ENCODE measurements at regions not wholly inside any gene's neighbourhood (a gene's known extent, or its start where the extent isn't known, plus 50 kb on each side); places are given as distances from the start of the nearest gene placed in this dataset.
"Not testable (repeated sequence)": the region's sequence is repeated elsewhere in the genome, so short reads cannot be mapped to it uniquely, and the experiment has no call there.

GRCh38 chr14:43647302-43647701 lies 859.8 kb downstream of the FSCB start:
- DNase-seq: no peak

DNA sequence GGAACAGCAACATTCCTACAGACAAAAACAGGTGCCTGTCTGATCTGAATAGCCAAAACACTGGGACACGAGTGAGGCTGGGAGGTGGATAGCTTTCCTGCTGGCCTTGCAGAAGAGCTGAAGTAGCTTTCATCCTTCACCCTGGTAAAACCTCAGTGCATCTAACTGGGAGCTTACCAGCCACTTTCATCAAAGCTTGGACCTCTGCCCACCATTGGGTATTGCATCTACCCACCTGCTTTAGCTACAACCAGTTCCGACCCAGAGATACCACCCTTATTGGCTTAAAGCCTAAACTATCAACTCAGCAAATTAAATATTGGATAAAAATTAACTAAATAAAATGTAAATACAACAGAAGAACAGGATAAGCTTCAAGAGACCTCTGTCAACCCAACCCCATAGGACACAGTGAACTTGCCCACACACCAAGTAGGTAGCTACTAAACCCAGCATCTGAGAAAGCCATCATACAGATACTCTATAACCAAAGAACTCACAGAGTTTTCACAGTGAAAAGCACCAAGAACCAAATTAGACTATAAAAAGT lies 866.3 kb downstream of the FSCB start:
- H3K27ac Mint-ChIP-seq: no peak overlapping the region
- no peak for ATAC-seq (replicated peaks in 1 of 2)
- H3K4me1 Mint-ChIP-seq (ENCODE audit: low read depth): no peaks in the 10 kb centered on the region
- H3K9me3 Mint-ChIP-seq: peaks cover 4 to 12% of the 10 kb centered on the region in 2 donors
- peaks cover 0 to 2% of the 10 kb centered on the region in 2 donors for H3K36me3 Mint-ChIP-seq (ENCODE audit: insufficient read depth in 2 of 2)
- H3K27me3 Mint-ChIP-seq (ENCODE audit: low read depth): no peaks in the 10 kb centered on the region
- DNase-seq: no peak
- H3K4me3 Mint-ChIP-seq: no peak overlapping the region

More at GRCh38 chr14:43647302-43647701, 859.8 kb downstream of the FSCB start:
- H3K27ac Mint-ChIP-seq: no peak overlapping the region
- no peak for ATAC-seq (replicated peaks in 1 of 2)
- no peaks in the 10 kb centered on the region for H3K4me1 Mint-ChIP-seq (ENCODE audit: low read depth)
- H3K36me3 Mint-ChIP-seq (ENCODE audit: insufficient read depth in 2 of 2): peaks cover 2% of the 10 kb centered on the region in 2 donors
- H3K9me3 Mint-ChIP-seq: peaks cover 12 to 26% of the 10 kb centered on the region in 2 donors
- H3K4me3 Mint-ChIP-seq: no peak overlapping the region
- H3K27me3 Mint-ChIP-seq (ENCODE audit: low read depth): no peaks in the 10 kb centered on the region

- no peak for DNase-seq
- ATAC-seq (replicated peaks in 1 of 2): no peak
- no peaks in the 10 kb centered on the region for H3K4me1 Mint-ChIP-seq (ENCODE audit: low read depth)
Observed at GRCh38 chr14:43625294-43625693, 881.8 kb downstream of the FSCB start.

GRCh38 chr14:43621282-43621681 lies 885.8 kb downstream of the FSCB start:
- Mint-ChIP-seq H3K36me3 (ENCODE audit: insufficient read depth in 2 of 2) (peaks cover 0 to 2% of the 10 kb centered on the region in 2 donors), H3K4me3 (no peak overlapping the region), H3K27ac (no peak overlapping the region), H3K9me3 (peaks cover 0 to 4% of the 10 kb centered on the region in 2 donors), H3K27me3 (ENCODE audit: low read depth) (no peaks in the 10 kb centered on the region), H3K4me1 (ENCODE audit: low read depth) (no peaks in the 10 kb centered on the region)
- ATAC-seq (replicated peaks in 1 of 2): no peak
- DNase-seq: no peak

More at GRCh38 chr14:43625294-43625693, 881.8 kb downstream of the FSCB start:
- Mint-ChIP-seq H3K27me3 (ENCODE audit: low read depth) (no peaks in the 10 kb centered on the region), H3K4me3 (no peak overlapping the region), H3K36me3 (ENCODE audit: insufficient read depth in 2 of 2) (no peaks in the 10 kb centered on the region), H3K9me3 (peaks cover 0 to 6% of the 10 kb centered on the region in 2 donors), H3K27ac (no peak overlapping the region)

DNA sequence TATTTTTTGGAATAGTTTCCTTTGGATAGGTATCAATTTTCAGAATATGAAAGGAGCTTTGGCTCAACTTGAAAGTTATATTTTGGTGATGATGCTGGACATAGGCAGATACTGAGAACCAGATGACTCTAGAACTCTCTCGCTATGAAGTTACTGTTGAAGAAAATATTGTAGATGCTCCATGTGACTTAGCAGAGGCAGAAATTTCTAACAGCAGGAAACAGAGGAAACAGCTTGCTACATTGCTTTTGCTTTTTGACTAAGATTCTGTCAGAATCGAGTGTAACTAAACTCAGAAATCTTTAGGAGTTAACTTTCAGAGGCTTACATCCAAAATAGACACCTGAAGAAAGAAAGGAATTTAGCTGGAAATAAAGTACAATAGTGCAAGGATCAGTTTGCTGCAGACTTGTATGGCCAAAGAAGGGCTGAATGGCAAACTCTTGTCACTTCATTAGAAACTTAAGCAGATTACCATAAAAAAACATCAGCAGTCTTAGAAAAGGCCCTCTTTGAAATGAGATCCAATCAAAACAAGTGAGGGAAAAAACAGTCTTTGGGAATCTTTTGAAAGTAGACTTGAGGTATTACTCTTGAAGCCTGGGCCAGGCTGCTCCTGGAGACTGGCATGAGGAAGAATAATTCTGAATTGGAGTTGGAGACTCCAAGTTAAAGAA lies 911.8 kb downstream of the FSCB start:
- no peaks in the 10 kb centered on the region for H3K27me3 Mint-ChIP-seq (ENCODE audit: low read depth)

GRCh38 chr14:43591776-43592175 lies 915.3 kb downstream of the FSCB start:
- ATAC-seq (replicated peaks in 1 of 2): no peak
- DNase-seq: no peak
- Mint-ChIP-seq H3K9me3 (peaks cover 5% of the 10 kb centered on the region in 2 donors), H3K4me1 (ENCODE audit: low read depth) (no peaks in the 10 kb centered on the region), H3K27ac (no peak overlapping the region), H3K27me3 (ENCODE audit: low read depth) (no peaks in the 10 kb centered on the region), H3K4me3 (no peak overlapping the region), H3K36me3 (ENCODE audit: insufficient read depth in 2 of 2) (no peaks in the 10 kb centered on the region)

More for the DNA sequence above, 911.8 kb downstream of the FSCB start:
- peaks cover 6 to 10% of the 10 kb centered on the region in 2 donors for H3K9me3 Mint-ChIP-seq
- H3K4me1 Mint-ChIP-seq (ENCODE audit: low read depth): no peaks in the 10 kb centered on the region
- ATAC-seq (replicated peaks in 1 of 2): no peak
- H3K36me3 Mint-ChIP-seq (ENCODE audit: insufficient read depth in 2 of 2): peaks cover 2 to 4% of the 10 kb centered on the region in 2 donors
- no peak for DNase-seq
- H3K4me3 Mint-ChIP-seq: no peak overlapping the region
- no peak overlapping the region for H3K27ac Mint-ChIP-seq

DNA sequence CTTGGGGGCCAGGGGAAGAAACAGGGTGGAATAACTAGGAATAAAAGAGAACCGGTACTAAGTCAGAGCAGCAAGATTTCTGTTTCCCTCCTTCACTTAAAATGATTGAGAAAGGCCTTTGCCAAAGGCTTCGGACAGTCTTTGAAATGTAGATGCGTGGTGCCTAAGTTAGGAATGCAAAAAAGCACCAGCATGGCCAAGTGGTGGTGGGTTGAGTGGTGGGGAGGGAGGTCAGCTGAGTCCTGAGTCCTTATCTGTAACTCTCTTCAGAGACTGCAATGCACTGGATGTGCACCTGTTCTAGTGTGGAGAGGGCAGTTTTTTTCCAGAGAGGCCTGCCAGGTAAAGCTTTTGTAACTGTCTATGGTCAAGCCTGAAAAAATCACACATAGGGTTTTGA lies 919.9 kb downstream of the FSCB start:
- no peaks in the 10 kb centered on the region for H3K4me1 Mint-ChIP-seq (ENCODE audit: low read depth)
- no peak overlapping the region for H3K27ac Mint-ChIP-seq
- no peak for ATAC-seq (replicated peaks in 1 of 2)

DNA sequence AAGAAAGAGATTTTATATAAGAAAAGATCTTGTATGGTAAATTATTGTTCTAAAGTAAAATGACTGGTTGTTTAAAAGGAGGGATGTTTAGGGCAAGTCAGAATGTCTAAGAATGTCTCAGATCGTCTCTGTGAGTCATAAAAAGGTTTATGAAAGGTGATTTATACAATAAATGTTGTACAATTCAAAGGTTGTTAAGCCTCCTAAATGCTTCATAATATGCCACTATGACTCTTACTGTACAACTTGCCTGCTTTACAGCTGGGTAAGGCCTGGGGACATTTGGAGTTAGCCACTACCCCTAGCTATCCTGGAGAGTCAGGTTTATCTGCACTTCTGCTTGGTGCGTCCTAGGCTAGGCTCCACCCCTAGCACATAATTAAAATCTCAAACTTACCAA lies 927.4 kb downstream of the FSCB start:
- Mint-ChIP-seq H3K36me3 (ENCODE audit: insufficient read depth in 2 of 2) (peaks cover 0 to 1% of the 10 kb centered on the region in 2 donors), H3K4me1 (ENCODE audit: low read depth) (no peaks in the 10 kb centered on the region), H3K27me3 (ENCODE audit: low read depth) (no peaks in the 10 kb centered on the region), H3K27ac (no peak overlapping the region), H3K4me3 (no peak overlapping the region), H3K9me3 (peaks cover 0 to 7% of the 10 kb centered on the region in 2 donors)
- ATAC-seq (replicated peaks in 1 of 2) (no peak), DNase-seq (no peak)

More for the DNA sequence above, 919.9 kb downstream of the FSCB start:
- peaks cover 0 to 3% of the 10 kb centered on the region in 2 donors for H3K9me3 Mint-ChIP-seq
- H3K36me3 Mint-ChIP-seq (ENCODE audit: insufficient read depth in 2 of 2): no peaks in the 10 kb centered on the region
- no peak for DNase-seq
- H3K27me3 Mint-ChIP-seq (ENCODE audit: low read depth): no peaks in the 10 kb centered on the region
- H3K4me3 Mint-ChIP-seq: no peak overlapping the region

DNA sequence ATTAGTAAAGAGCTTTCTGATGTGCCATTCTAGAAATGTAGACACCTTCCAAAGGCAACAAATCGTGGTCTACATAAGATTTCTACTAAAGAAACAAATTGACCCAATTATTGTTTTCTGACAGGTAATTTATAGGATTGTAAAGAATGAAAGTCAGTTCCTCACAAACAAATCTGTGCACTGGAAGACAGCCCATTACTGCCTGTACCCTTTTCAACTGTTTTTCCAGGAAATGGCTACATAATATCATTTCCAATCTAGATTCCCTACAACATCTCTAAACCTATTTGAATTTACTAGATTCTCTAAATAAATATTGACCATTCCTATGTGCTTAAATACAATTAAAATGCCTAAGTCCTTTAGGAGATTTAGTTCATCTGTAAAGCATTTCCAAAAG lies 939.1 kb downstream of the FSCB start:
- ATAC-seq (replicated peaks in 1 of 2): no peak
- no peak overlapping the region for H3K27ac Mint-ChIP-seq
- H3K4me1 Mint-ChIP-seq (ENCODE audit: low read depth): no peaks in the 10 kb centered on the region
- DNase-seq: no peak
- peaks cover 0 to 3% of the 10 kb centered on the region in 2 donors for H3K9me3 Mint-ChIP-seq
- H3K27me3 Mint-ChIP-seq (ENCODE audit: low read depth): no peaks in the 10 kb centered on the region
- no peak overlapping the region for H3K4me3 Mint-ChIP-seq
- H3K36me3 Mint-ChIP-seq (ENCODE audit: insufficient read depth in 2 of 2): no peaks in the 10 kb centered on the region

DNA sequence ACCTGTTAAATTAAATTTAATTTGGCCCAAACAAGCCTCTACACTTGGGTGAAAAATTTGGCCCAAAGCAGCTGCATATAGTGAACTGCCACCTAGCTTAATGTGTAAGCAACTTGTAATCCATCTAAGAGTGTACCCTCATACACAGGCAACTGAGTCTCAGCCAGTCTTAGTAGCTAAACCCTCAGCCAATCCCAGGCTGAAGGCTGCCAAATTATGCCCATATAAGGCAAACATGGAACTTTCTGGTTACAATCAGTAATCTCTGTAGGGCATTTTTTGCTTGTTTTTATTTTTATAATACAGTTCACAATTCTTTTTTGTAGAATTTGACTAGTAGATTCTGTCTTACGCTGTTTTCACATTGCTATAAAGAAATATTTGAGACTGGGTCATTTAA lies 958.7 kb downstream of the FSCB start:
- DNase-seq (no peak), ATAC-seq (replicated peaks in 1 of 2) (no peak)
- Mint-ChIP-seq H3K36me3 (ENCODE audit: insufficient read depth in 2 of 2) (no peaks in the 10 kb centered on the region), H3K4me3 (no peak overlapping the region), H3K9me3 (peaks cover 2 to 4% of the 10 kb centered on the region in 2 donors), H3K4me1 (ENCODE audit: low read depth) (no peaks in the 10 kb centered on the region), H3K27me3 (ENCODE audit: low read depth) (no peaks in the 10 kb centered on the region), H3K27ac (no peak overlapping the region)

DNA sequence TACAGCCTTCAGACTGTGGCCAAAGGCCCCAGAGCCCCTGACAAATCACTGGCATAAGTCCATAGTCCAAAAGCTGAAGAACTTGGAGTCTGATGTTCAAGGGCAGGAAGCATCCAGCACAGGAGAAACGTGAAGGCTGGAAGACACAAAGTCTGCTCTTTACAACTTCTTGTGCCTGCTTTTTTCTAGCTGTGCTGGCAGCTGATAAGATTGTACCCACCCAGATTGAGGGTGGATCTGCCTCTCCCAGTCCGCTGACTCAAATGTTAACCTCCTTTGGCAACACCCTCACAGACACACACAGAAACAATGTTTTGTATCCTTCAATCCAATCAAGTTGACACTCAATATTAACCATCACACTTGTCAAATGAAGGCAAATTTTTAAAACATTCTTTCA lies 959.5 kb downstream of the FSCB start:
- DNase-seq; H3K36me3 Mint-ChIP-seq (ENCODE audit: insufficient read depth in 2 of 2); H3K27me3 Mint-ChIP-seq (ENCODE audit: low read depth); H3K9me3 Mint-ChIP-seq; ATAC-seq (replicated peaks in 1 of 2); H3K4me3 Mint-ChIP-seq; H3K4me1 Mint-ChIP-seq (ENCODE audit: low read depth); H3K27ac Mint-ChIP-seq: not testable (repeated sequence)

DNA sequence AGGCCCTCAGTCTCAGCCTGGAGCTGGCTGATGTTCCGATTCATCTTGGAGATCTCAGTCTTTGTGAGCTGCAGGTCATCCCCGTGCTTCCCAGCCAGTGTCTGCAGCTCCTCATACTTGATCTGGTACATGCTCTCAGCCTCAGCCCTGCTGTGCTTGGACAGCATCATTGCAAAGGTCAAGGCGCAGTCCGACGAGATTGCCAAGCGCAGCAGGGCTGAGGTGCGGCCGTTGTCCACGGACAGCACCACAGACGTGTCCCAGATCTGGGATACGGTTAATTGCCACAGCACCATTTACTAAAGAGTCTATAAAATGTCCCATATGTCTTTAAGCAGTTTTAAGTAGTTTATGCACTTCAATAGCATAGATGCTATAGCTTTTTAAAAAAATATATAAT lies 965.7 kb downstream of the FSCB start:
- H3K9me3 Mint-ChIP-seq: peaks cover 2 to 13% of the 10 kb centered on the region in 2 donors

GRCh38 chr14:43540948-43541347 lies 966.1 kb downstream of the FSCB start:
- DNase-seq (no peak), ATAC-seq (replicated peaks in 1 of 2) (no peak)
- Mint-ChIP-seq H3K4me3 (no peak overlapping the region), H3K4me1 (ENCODE audit: low read depth) (no peaks in the 10 kb centered on the region), H3K9me3 (peaks cover 2 to 13% of the 10 kb centered on the region in 2 donors), H3K27me3 (ENCODE audit: low read depth) (no peaks in the 10 kb centered on the region), H3K27ac (no peak overlapping the region), H3K36me3 (ENCODE audit: insufficient read depth in 2 of 2) (no peaks in the 10 kb centered on the region)

More for the DNA sequence above, 965.7 kb downstream of the FSCB start:
- no peak for DNase-seq
- Mint-ChIP-seq H3K4me3 (no peak overlapping the region), H3K27me3 (ENCODE audit: low read depth) (no peaks in the 10 kb centered on the region), H3K4me1 (ENCODE audit: low read depth) (no peaks in the 10 kb centered on the region), H3K27ac (no peak overlapping the region), H3K36me3 (ENCODE audit: insufficient read depth in 2 of 2) (no peaks in the 10 kb centered on the region)
- no peak for ATAC-seq (replicated peaks in 1 of 2)

DNA sequence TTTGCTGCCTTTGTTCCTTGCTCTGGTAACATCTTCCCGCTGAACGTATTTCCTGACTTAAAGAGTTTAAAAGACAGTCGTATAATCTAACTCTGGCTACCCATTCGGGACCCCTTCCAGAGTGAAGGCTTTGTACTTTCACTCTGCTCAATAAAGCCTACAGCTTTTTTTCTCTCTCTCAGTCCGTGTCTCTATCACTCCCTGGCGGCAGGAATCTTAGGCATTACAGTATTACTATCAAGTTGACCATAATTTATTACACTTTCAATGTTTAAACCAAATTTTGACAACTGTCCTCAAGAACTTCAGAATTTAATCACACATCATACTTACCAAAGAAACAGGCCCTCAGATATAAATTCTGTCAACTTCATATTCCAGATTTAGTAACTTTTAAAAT lies 967.9 kb downstream of the FSCB start:
- no peaks in the 10 kb centered on the region for H3K27me3 Mint-ChIP-seq (ENCODE audit: low read depth)
- H3K4me3 Mint-ChIP-seq: no peak overlapping the region
- no peaks in the 10 kb centered on the region for H3K4me1 Mint-ChIP-seq (ENCODE audit: low read depth)
- H3K27ac Mint-ChIP-seq: no peak overlapping the region
- ATAC-seq (replicated peaks in 1 of 2) (no peak), DNase-seq (no peak)
- peaks cover 8 to 19% of the 10 kb centered on the region in 2 donors for H3K9me3 Mint-ChIP-seq
- H3K36me3 Mint-ChIP-seq (ENCODE audit: insufficient read depth in 2 of 2): peaks cover 3 to 7% of the 10 kb centered on the region in 2 donors

All from activated T-cell treated with anti-CD3 and anti-CD28 coated beads, Interleukin-2, amount 50 U/mL, for 72 hours (primary cell).